Psoas muscle (tissue), 7 donors: ENCODE measurements at regions not wholly inside any gene's neighbourhood (a gene's known extent, or its start where the extent isn't known, plus 50 kb on each side); places are given as distances from the start of the nearest gene placed in this dataset.

Experiments
- ATAC-seq, 4 donors: fragments of 200-7000 bp; cut with Tn5 transposase; one replicate each; pipeline ENCODE4 v1.9.1; 2020; ENCODE audit warnings: moderate library complexity in 3 of 4, mild to moderate bottlenecking in 2 of 4
- DNase-seq, 2 donors: peaks; one replicate each; pipeline ENCODE4 v3.0.0-alpha.2; 2020
- H3K27ac ChIP-seq: fragments of 200-600 bp; one replicate; pipeline ENCODE4 v1.8.0; 2022
- H3K27me3 ChIP-seq, 3 donors: fragments of 200-600 bp in 1 of 3; one replicate each; pipeline versions ENCODE4 v1.6.1 to v1.8.0; 2013 to 2022; ENCODE audit warnings: low read length in 2 of 3, mild to moderate bottlenecking in 2 of 3, moderate library complexity in 1 of 3; ENCODE audit not compliant: insufficient read depth in 3 of 3
- H3K36me3 ChIP-seq, 2 donors: fragments of 200-600 bp in 1 of 2; one replicate each; pipeline versions ENCODE4 v1.6.1 to v1.8.0; 2013 to 2022; ENCODE audit warnings: low read depth in 1 of 2, mild to moderate bottlenecking in 1 of 2, moderate library complexity in 1 of 2; ENCODE audit not compliant: insufficient read depth in 1 of 2
- H3K4me1 ChIP-seq: fragments of 200-600 bp; one replicate; pipeline ENCODE4 v1.8.0; 2022
- H3K4me3 ChIP-seq: fragments of 200-600 bp; one replicate; pipeline ENCODE4 v1.8.0; 2022; ENCODE audit warnings: mild to moderate bottlenecking
- H3K9me3 ChIP-seq: fragments of 200-600 bp; one replicate; pipeline ENCODE4 v1.8.0; 2022
- WGBS, 3 donors: extraction: QIAGEN DNeasy Blood & Tissue Kit; methylation state at CpG; one replicate each; pipeline versions ENCODE4 v1.1.6 to v1.1.7; 2013; 5-methylcytosine and 5-hydroxymethylcytosine counted together
- intact Hi-C, 2 donors: fragments of 100-400 bp; cut with DNase I; formaldehyde crosslinking; loops; one replicate each; pipeline versions ENCODE4 v1.11.0 to v1.14.2; 2022
- TF ChIP-seq, protein P1 (sequence below): fragments of 200-600 bp; IDR thresholded peaks from one replicate; pipeline ENCODE4 v1.8.0; 2022; ENCODE audit warnings: antibody characterized with exemption
- donor health status: healthy with polysubstance abuse.
- donor health status: DM: no; HTN: no; CAD: no; lungs with moderate emphysema.
- donor health status: Bipolar disorder and iron deficiency.
- donor health status: healthy.
- donor health status: DM: yes; HTN: yes; CAD: no.
- donor health status: DM: no; HTN: no; CAD: no.
- donor health status: DM: yes; HTN: yes; CAD: no.

DNA sequence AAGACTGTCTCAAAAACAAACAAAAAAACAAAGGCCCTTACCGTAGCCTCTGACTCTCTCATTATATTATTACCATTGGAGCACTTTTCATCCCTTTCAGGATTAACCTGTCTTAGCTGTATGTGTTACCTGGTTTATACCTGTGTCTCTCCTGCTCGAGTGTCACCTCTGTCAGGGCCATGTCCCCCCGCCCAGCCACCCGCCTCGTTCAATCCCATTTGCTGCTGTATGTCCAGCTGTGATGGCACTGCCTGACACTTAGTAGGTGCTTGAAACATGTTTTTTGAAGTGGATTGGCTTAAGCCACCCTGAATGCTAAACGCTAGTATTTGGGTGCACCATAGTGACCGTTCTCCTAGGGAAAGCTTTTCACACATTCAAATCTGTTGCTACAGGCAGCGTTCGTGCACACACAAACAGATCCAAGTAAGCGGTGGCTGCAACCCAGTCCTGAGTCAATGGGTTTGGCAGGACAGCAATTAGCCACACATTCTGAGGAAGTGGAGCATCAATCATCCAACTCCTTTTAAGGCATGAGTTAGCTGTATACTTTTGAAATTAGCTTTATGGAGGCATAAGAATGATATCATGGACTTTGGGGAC is 98.9 kb upstream of the ZNF217 start:
- Histone ChIP-seq H3K27ac (no peak overlapping the region), H3K9me3 (no peaks in the 10 kb centered on the region), H3K4me1 (no peaks in the 10 kb centered on the region), H3K4me3 (no peak overlapping the region), H3K36me3 (no peaks in the 10 kb centered on the region), H3K27me3 (no peaks in the 10 kb centered on the region)
- intact Hi-C loops = no loop called here
- TF ChIP-seq, protein P1, sequence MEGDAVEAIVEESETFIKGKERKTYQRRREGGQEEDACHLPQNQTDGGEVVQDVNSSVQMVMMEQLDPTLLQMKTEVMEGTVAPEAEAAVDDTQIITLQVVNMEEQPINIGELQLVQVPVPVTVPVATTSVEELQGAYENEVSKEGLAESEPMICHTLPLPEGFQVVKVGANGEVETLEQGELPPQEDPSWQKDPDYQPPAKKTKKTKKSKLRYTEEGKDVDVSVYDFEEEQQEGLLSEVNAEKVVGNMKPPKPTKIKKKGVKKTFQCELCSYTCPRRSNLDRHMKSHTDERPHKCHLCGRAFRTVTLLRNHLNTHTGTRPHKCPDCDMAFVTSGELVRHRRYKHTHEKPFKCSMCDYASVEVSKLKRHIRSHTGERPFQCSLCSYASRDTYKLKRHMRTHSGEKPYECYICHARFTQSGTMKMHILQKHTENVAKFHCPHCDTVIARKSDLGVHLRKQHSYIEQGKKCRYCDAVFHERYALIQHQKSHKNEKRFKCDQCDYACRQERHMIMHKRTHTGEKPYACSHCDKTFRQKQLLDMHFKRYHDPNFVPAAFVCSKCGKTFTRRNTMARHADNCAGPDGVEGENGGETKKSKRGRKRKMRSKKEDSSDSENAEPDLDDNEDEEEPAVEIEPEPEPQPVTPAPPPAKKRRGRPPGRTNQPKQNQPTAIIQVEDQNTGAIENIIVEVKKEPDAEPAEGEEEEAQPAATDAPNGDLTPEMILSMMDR = no peak
- ATAC-seq (peak in 2 of 4 donors; percentile 30 to 43), DNase-seq (peak in 1 of 2 donors; percentile 50)
- 48 to 58% (median 54%) methylated on average over 10 of the region's 10 CpGs for WGBS, 3 donors

DNA sequence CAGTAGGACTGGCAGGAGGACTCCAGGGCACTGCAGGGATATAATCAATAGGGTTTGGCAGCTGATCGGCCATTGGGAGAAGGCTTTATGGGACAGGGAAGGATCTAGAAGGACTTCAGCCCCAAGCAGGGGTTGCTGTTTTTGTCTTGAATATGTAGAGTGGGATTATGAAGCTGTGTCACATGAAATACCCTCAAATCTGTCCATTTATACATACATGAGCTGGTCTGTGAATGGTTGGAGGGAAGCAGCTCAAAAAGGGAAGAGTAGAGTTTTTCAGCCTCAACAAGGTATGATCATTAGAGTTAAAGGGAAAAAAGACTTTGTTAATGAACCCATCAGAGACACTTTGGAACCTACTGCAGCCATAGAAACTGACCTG is 98.2 kb upstream of the ZNF217 start:
- no peaks in the 10 kb centered on the region for H3K36me3 ChIP-seq
- no peaks in the 10 kb centered on the region for H3K9me3 ChIP-seq
- TF ChIP-seq, protein P1 = no peak
- H3K27ac ChIP-seq = no peak overlapping the region
- intact Hi-C loops = no loop called here
- no peaks in the 10 kb centered on the region for H3K4me1 ChIP-seq
- H3K27me3 ChIP-seq = no peaks in the 10 kb centered on the region
- no peak overlapping the region for H3K4me3 ChIP-seq
- DNase-seq (no peak), ATAC-seq (no peak)
- WGBS, 3 donors = 94 to 100% (median 95%) methylated on average over 1 of the region's 1 CpG

DNA sequence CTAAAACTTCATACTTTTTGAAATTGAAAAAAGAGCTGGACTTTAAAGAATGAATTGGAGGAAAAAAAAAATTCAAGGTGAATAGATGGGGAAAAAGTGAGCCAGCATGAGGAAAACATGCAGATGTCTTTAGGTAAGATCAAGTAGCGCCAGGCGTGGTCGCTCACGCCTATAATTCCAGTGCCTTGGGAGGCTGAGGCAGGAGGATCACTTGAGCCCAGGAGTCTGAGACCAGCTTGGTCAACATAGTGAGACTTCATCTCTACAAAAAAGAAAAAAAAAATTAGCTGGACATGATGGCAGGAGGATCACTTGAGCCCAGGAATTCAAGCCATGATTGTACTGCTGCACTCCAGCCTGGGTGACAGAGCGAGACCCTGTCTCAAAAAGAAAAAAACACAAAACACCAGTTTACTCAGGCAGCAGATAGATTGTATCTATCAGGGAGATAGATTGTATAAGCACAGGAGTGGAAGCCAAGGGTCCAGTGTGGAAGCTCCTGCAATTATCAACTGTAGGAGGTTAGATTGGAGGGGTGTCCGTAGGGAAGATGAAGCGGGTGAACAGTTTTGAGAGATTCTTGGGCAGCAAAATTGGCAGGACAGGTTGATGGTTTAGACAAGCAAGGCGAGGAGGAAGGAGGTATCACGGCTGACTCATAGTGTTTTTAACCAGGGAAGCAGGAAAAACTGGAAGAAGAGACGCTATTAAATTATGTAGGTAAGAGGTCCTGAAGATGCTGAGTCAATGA is 97.6 kb upstream of the ZNF217 start:
- ATAC-seq = no peak

DNA sequence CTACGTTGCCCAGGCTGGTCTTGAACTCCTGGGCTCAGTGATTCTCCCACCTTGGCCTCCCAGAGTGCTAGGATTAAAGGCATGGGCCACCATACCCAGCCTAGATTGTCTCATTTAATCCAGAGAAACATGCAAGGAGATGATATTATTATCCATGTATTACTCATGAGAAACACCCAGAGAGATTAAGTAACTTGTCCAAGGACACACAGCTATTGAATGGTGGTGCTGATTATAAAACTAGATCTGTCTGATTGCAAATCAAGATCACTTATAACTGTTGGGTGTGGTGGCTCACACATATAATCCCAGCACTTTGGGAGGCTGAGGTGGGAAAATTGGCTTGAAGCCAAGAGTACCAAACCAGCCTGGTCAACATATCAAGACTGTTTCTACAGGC is 94.4 kb upstream of the ZNF217 start:
- DNase-seq = no peak
- intact Hi-C loops = no loop called here
- H3K4me1 ChIP-seq = no peaks in the 10 kb centered on the region
- ATAC-seq = no peak
- no peaks in the 10 kb centered on the region for H3K9me3 ChIP-seq
- H3K4me3 ChIP-seq = no peak overlapping the region
- no peak overlapping the region for H3K27ac ChIP-seq
- TF ChIP-seq, protein P1 = no peak
- no peaks in the 10 kb centered on the region for H3K27me3 ChIP-seq
- WGBS, 3 donors = 96 to 100% (median 100%) methylated on average over 1 of the region's 1 CpG
- no peaks in the 10 kb centered on the region for H3K36me3 ChIP-seq

More for the DNA sequence above, 97.6 kb upstream of the ZNF217 start:
- Histone ChIP-seq H3K27me3 (no peaks in the 10 kb centered on the region), H3K9me3 (no peaks in the 10 kb centered on the region), H3K4me3 (no peak overlapping the region), H3K36me3 (no peaks in the 10 kb centered on the region), H3K4me1 (no peaks in the 10 kb centered on the region), H3K27ac (no peak overlapping the region)
- TF ChIP-seq, protein P1 = no peak
- 82 to 88% (median 87%) methylated on average over 10 of the region's 10 CpGs for WGBS, 3 donors
- intact Hi-C loops = no loop called here
- no peak for DNase-seq
